WTC11 (cell line): ENCODE measurements at regions not wholly inside any gene's neighbourhood (a gene's known extent, or its start where the extent isn't known, plus 50 kb on each side); places are given as distances from the start of the nearest gene placed in this dataset.

Experiments used
- CBFB ChIP-seq: sonication (generic); formaldehyde crosslinking; IDR thresholded peaks from 2 replicates; pipeline ENCODE4 v1.8.1; 2022; ENCODE audit warnings: mild to moderate bottlenecking, low read depth, missing genetic modification reagents
- ETV6 ChIP-seq: sonication (generic); formaldehyde crosslinking; IDR thresholded peaks from 2 replicates; pipeline ENCODE4 v1.8.1; 2022; ENCODE audit warnings: mild to moderate bottlenecking, missing genetic modification reagents
- NR2C2 ChIP-seq: sonication (generic); formaldehyde crosslinking; IDR thresholded peaks from 2 replicates; pipeline ENCODE4 v1.8.0; 2022; ENCODE audit warnings: mild to moderate bottlenecking, missing genetic modification reagents
- RELA ChIP-seq: sonication (generic); formaldehyde crosslinking; IDR thresholded peaks from 2 replicates; pipeline ENCODE4 v1.8.1; 2022; ENCODE audit warnings: missing genetic modification reagents, mild to moderate bottlenecking, borderline replicate concordance
- RORB ChIP-seq: fragments of 250-450 bp; sonication (Bioruptor Pico); IDR thresholded peaks from 2 replicates; pipeline ENCODE4 v1.9.0; 2021; ENCODE audit warnings: mild to moderate bottlenecking
- SP1 ChIP-seq: sonication (generic); formaldehyde crosslinking; conservative IDR thresholded peaks from 2 replicates; pipeline ENCODE4 v1.8.1; 2022; ENCODE audit warnings: missing genetic modification reagents
- TEAD1 ChIP-seq: sonication (generic); formaldehyde crosslinking; IDR thresholded peaks from 2 replicates; pipeline ENCODE4 v1.8.0; 2022; ENCODE audit warnings: mild to moderate bottlenecking, missing genetic modification reagents
- TEAD4 ChIP-seq: sonication (generic); formaldehyde crosslinking; IDR thresholded peaks from 2 replicates; pipeline ENCODE4 v1.8.0; 2022; ENCODE audit warnings: mild to moderate bottlenecking, missing genetic modification reagents
- TF ChIP-seq, protein P1 (sequence below): fragments of 200-600 bp; IDR thresholded peaks from 2 replicates; pipeline ENCODE4 v1.8.0; 2022; ENCODE audit warnings: antibody characterized with exemption
- TF ChIP-seq, protein P2 (sequence below): fragments of 250-450 bp; sonication (Bioruptor Pico); IDR thresholded peaks from 2 replicates; pipeline ENCODE4 v1.9.0; 2021; ENCODE audit warnings: moderate library complexity, mild to moderate bottlenecking, inconsistent platforms, borderline replicate concordance
- TF ChIP-seq, protein P3 (sequence below): sonication (generic); formaldehyde crosslinking; IDR thresholded peaks from 2 replicates; pipeline ENCODE4 v1.8.0; 2022; ENCODE audit warnings: mild to moderate bottlenecking, missing genetic modification reagents
- TF ChIP-seq, protein P4 (sequence below): sonication (generic); formaldehyde crosslinking; IDR thresholded peaks from 2 replicates; pipeline ENCODE4 v1.8.1; 2023; ENCODE audit warnings: mild to moderate bottlenecking, missing genetic modification reagents, moderate library complexity
- TF ChIP-seq, protein P5 (sequence below): sonication (generic); formaldehyde crosslinking; IDR thresholded peaks from 2 replicates; pipeline ENCODE4 v1.8.1; 2023; ENCODE audit warnings: mild to moderate bottlenecking, missing genetic modification reagents

DNA sequence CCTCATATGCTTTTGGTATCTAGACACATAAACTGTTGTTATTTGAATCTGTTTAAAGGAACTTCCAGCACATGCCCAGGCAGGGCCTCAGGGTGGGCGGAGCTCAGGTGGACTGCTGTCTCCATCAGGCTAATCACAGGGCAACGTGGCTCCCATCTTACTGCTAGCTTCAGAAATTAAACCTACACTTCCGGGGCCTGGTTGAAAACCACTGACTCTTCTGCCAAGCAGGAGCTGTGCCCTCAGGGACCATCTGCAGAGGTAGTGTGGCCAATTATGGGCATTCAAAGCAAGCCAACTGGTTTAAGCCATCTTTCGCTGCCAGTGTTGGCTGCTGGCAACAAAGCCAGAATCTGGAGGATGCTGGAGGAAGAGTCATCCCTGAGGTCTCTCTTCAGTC, 97.5 kb downstream of the TMX1 start:
- TF ChIP-seq SP1 (CRISPR knock-in tag) (no peak), RELA (CRISPR knock-in tag) (no peak), TEAD1 (CRISPR knock-in tag) (no peak), ETV6 (CRISPR knock-in tag) (no peak), CBFB (CRISPR knock-in tag) (no peak), RORB (CRISPR knock-in tag) (no peak), NR2C2 (CRISPR knock-in tag) (no peak), TEAD4 (no peak)
- TF ChIP-seq, protein P1, sequence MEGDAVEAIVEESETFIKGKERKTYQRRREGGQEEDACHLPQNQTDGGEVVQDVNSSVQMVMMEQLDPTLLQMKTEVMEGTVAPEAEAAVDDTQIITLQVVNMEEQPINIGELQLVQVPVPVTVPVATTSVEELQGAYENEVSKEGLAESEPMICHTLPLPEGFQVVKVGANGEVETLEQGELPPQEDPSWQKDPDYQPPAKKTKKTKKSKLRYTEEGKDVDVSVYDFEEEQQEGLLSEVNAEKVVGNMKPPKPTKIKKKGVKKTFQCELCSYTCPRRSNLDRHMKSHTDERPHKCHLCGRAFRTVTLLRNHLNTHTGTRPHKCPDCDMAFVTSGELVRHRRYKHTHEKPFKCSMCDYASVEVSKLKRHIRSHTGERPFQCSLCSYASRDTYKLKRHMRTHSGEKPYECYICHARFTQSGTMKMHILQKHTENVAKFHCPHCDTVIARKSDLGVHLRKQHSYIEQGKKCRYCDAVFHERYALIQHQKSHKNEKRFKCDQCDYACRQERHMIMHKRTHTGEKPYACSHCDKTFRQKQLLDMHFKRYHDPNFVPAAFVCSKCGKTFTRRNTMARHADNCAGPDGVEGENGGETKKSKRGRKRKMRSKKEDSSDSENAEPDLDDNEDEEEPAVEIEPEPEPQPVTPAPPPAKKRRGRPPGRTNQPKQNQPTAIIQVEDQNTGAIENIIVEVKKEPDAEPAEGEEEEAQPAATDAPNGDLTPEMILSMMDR: no peak
- TF ChIP-seq, protein P2, sequence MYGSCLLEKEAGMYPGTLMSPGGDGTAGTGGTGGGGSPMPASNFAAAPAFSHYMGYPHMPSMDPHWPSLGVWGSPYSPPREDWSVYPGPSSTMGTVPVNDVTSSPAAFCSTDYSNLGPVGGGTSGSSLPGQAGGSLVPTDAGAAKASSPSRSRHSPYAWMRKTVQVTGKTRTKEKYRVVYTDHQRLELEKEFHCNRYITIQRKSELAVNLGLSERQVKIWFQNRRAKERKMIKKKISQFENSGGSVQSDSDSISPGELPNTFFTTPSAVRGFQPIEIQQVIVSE (CRISPR knock-in tag): no peak
- TF ChIP-seq, protein P3, sequence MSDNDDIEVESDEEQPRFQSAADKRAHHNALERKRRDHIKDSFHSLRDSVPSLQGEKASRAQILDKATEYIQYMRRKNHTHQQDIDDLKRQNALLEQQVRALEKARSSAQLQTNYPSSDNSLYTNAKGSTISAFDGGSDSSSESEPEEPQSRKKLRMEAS: no peak
- TF ChIP-seq, protein P4, sequence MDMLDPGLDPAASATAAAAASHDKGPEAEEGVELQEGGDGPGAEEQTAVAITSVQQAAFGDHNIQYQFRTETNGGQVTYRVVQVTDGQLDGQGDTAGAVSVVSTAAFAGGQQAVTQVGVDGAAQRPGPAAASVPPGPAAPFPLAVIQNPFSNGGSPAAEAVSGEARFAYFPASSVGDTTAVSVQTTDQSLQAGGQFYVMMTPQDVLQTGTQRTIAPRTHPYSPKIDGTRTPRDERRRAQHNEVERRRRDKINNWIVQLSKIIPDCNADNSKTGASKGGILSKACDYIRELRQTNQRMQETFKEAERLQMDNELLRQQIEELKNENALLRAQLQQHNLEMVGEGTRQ (CRISPR knock-in tag): no peak
- TF ChIP-seq, protein P5, sequence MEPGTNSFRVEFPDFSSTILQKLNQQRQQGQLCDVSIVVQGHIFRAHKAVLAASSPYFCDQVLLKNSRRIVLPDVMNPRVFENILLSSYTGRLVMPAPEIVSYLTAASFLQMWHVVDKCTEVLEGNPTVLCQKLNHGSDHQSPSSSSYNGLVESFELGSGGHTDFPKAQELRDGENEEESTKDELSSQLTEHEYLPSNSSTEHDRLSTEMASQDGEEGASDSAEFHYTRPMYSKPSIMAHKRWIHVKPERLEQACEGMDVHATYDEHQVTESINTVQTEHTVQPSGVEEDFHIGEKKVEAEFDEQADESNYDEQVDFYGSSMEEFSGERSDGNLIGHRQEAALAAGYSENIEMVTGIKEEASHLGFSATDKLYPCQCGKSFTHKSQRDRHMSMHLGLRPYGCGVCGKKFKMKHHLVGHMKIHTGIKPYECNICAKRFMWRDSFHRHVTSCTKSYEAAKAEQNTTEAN (CRISPR knock-in tag): no peak
